Lower lobe of right lung (tissue), 2 donors: ENCODE measurements at regions not wholly inside any gene's neighbourhood (a gene's known extent, or its start where the extent isn't known, plus 50 kb on each side); places are given as distances from the start of the nearest gene placed in this dataset.

Source experiments
- ATAC-seq, 2 donors: fragments of 200-7000 bp; cut with Tn5 transposase; one replicate each; pipeline ENCODE4 v1.9.1; 2020 to 2022; ENCODE audit warnings: mild to moderate bottlenecking in 2 of 2, moderate library complexity in 2 of 2
- DNase-seq: peaks from one replicate; pipeline ENCODE4 v3.0.0-alpha.2; 2020
- H3K27ac ChIP-seq: fragments of 200-600 bp; one replicate; pipeline ENCODE4 v1.8.0; 2022
- H3K27me3 ChIP-seq: fragments of 200-600 bp; one replicate; pipeline ENCODE4 v1.8.0; 2022; ENCODE audit warnings: low read depth
- H3K36me3 ChIP-seq: fragments of 200-600 bp; one replicate; pipeline ENCODE4 v1.8.0; 2022; ENCODE audit warnings: mild to moderate bottlenecking
- H3K4me1 ChIP-seq: fragments of 200-600 bp; one replicate; pipeline ENCODE4 v1.8.0; 2022
- H3K4me3 ChIP-seq: fragments of 200-600 bp; one replicate; pipeline ENCODE4 v1.8.0; 2022; ENCODE audit warnings: mild to moderate bottlenecking
- H3K9me3 ChIP-seq: fragments of 200-600 bp; one replicate; pipeline ENCODE4 v1.8.0; 2022
- intact Hi-C: fragments of 100-400 bp; cut with DNase I; formaldehyde crosslinking; loops from one replicate; pipeline ENCODE4 v1.11.0; 2022
- TF ChIP-seq, protein P1 (sequence below): fragments of 200-600 bp; IDR thresholded peaks from one replicate; pipeline ENCODE4 v1.8.0; 2022; ENCODE audit warnings: antibody characterized with exemption, mild to moderate bottlenecking
- donor health status: DM: no; HTN: yes; CAD: no; lungs with severe emphysema.

DNA sequence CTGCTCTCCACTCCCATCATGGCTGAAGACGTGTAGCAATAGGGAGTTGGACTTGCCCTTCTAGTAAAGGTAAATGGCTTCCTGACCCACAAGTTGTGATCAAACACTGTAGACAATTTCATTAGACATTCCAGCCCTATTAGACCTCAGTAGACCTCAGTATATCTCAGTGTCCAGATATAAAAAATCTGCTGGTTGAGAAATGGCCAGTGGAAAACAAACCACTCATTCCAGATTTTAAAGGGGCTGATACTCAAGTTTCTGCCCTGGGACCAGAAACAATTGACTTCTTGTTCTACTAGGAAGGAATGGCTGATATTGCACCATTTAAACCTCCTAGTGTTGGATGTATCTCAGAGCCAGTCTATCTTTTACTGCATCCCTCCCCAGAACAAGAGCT is 613.2 kb downstream of the PDCD6IP start:
- DNase-seq: no peak
- Histone ChIP-seq H3K4me1 (no peaks in the 10 kb centered on the region), H3K4me3 (no peak overlapping the region), H3K27me3 (no peaks in the 10 kb centered on the region), H3K9me3 (no peaks in the 10 kb centered on the region), H3K27ac (no peak overlapping the region), H3K36me3 (no peaks in the 10 kb centered on the region)
- no peak for ATAC-seq
- TF ChIP-seq, protein P1, sequence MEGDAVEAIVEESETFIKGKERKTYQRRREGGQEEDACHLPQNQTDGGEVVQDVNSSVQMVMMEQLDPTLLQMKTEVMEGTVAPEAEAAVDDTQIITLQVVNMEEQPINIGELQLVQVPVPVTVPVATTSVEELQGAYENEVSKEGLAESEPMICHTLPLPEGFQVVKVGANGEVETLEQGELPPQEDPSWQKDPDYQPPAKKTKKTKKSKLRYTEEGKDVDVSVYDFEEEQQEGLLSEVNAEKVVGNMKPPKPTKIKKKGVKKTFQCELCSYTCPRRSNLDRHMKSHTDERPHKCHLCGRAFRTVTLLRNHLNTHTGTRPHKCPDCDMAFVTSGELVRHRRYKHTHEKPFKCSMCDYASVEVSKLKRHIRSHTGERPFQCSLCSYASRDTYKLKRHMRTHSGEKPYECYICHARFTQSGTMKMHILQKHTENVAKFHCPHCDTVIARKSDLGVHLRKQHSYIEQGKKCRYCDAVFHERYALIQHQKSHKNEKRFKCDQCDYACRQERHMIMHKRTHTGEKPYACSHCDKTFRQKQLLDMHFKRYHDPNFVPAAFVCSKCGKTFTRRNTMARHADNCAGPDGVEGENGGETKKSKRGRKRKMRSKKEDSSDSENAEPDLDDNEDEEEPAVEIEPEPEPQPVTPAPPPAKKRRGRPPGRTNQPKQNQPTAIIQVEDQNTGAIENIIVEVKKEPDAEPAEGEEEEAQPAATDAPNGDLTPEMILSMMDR: no peak
- intact Hi-C loops: no loop called here

DNA sequence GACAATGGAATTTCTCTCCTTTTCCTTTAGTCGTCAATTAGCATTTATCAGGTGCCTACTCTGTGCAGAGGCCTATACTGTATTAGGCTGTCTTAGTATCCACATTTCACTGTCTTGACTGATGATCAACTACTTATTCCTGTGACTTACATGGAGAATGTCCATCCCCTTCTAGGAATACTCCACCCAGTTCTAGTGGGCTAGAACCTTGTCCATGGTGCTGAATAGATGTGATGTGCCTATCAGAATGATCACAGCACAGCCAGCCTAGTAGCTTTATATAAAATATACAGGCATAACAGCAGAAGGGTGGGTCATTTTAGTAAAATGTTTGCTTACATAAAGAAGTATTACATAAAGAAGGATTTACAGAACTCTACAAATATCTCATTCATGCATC is 621.4 kb downstream of the PDCD6IP start:
- ATAC-seq (no peak), DNase-seq (no peak)
- intact Hi-C loops: no loop called here
- Histone ChIP-seq H3K27ac (no peak overlapping the region), H3K4me1 (no peaks in the 10 kb centered on the region), H3K9me3 (no peaks in the 10 kb centered on the region), H3K4me3 (no peak overlapping the region), H3K27me3 (no peaks in the 10 kb centered on the region), H3K36me3 (no peaks in the 10 kb centered on the region)
- TF ChIP-seq, protein P1: no peak

DNA sequence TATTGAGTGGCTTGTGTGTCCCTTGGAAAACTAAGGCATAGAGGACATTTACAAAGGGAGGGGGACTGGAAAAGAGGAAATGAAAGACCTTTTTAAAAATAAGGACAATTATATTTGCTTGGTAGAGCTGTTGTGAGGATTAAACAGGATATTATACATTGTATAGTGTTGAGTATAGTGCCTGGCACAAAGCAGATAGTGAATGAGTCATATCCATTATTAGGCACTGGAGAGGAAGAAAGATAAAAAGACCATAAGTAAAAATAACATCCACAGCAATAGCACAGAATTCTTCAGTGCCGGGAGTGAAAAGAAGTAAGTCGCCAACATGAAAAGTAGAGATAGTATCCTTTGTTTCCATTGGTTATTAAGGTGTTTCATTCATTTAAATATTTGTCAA is 623.3 kb downstream of the PDCD6IP start:
- intact Hi-C loops: no loop called here
- ATAC-seq: no peak
- TF ChIP-seq, protein P1: no peak

DNA sequence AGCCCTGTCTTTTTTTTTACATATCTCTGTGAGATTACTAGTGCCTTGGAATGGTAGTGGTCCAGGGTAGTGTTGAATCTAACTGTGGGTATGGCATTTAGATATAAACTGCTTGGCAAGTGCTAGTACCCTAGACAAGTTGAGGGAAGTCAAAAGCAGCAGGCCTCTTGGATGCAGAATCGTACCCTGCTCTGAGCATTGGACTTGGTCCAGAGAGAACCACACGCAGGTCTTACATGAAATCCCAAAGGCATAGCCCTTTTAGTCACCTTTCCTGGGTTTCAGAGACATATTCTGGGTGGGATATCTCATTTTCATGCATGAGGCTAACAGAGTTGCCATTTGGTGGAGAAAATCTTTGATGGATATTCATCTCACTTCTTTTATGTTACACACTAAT is 641.4 kb downstream of the PDCD6IP start:
- DNase-seq (no peak), ATAC-seq (no peak)
- H3K4me1 ChIP-seq: no peaks in the 10 kb centered on the region
- H3K9me3 ChIP-seq: peaks cover 15% of the 10 kb centered on the region
- H3K27me3 ChIP-seq: no peaks in the 10 kb centered on the region
- H3K27ac ChIP-seq: no peak overlapping the region
- intact Hi-C loops: no loop called here
- TF ChIP-seq, protein P1: no peak
- H3K4me3 ChIP-seq: no peak overlapping the region
- no peaks in the 10 kb centered on the region for H3K36me3 ChIP-seq

More for the DNA sequence above, 623.3 kb downstream of the PDCD6IP start:
- Histone ChIP-seq H3K36me3 (no peaks in the 10 kb centered on the region), H3K27ac (no peak overlapping the region), H3K9me3 (no peaks in the 10 kb centered on the region), H3K4me1 (no peaks in the 10 kb centered on the region), H3K4me3 (no peak overlapping the region), H3K27me3 (no peaks in the 10 kb centered on the region)
- DNase-seq: no peak

DNA sequence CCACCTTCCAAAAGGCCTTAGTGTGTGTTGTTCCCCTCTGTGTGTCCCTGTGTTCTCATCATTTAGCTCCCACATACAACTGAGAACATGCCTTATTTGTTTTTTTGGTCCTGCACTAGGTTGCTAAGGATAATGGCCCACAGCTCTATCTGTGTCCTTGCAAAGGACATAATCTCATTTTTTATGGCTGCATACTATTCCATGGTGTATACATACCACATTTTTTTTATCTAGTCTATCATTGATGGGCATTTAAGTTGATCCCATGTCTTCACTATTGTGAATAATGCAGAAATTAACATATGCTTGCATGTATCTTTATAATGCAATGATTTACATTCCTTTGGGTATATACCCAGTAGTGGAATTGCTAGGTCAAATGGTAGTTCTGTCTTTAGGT is 645.7 kb downstream of the PDCD6IP start:
- Histone ChIP-seq H3K27me3 (no peaks in the 10 kb centered on the region), H3K27ac (no peak overlapping the region), H3K36me3 (no peaks in the 10 kb centered on the region), H3K4me3 (no peak overlapping the region), H3K4me1 (no peaks in the 10 kb centered on the region), H3K9me3 (peaks cover 15% of the 10 kb centered on the region)
- intact Hi-C loops: no loop called here
- TF ChIP-seq, protein P1: no peak
- ATAC-seq (no peak), DNase-seq (no peak)

DNA sequence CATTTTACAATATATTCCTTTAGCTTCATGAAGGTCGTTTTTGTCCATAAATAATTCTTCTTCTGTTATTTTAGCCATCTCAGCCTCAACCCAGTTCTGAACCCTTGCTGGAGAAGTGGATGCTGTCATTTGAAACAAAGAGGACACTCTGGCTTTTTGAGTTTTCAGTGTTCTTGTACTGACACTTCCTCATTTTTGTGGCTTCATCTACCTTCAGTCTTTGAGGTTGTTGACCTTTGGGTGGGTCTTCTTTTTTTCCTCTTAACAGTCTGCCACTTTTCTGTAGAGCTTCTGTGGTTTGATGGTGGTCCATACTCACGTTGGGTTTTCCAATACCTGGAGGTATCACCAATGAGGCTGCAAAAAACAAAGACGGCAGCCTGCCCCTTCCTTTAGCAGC is 650.9 kb downstream of the PDCD6IP start:
- ATAC-seq: no peak
- Histone ChIP-seq H3K4me1 (no peaks in the 10 kb centered on the region), H3K9me3 (peaks cover 4% of the 10 kb centered on the region), H3K27ac (no peak overlapping the region), H3K4me3 (no peak overlapping the region), H3K36me3 (no peaks in the 10 kb centered on the region), H3K27me3 (no peaks in the 10 kb centered on the region)
- TF ChIP-seq, protein P1: no peak
- intact Hi-C loops: no loop called here
- DNase-seq: no peak
